ENCODE measurements at regions not wholly inside any gene's neighbourhood (a gene's known extent, or its start where the extent isn't known, plus 50 kb on each side); places are given as distances from the start of the nearest gene placed in this dataset.

- no peak for DNase-seq (ENCODE audit: low read depth in 2 of 2)
Measured at GRCh38 chr5:4294878-4295277, 699.2 kb downstream of the IRX1 start.

GRCh38 chr5:4295663-4296339 lies 700.2 kb downstream of the IRX1 start:
- DNase-seq (ENCODE audit: low read depth in 2 of 2): no peak

GRCh38 chr5:4306057-4306456 lies 710.4 kb downstream of the IRX1 start:
- no peak for DNase-seq (ENCODE audit: low read depth in 2 of 2)

DNA sequence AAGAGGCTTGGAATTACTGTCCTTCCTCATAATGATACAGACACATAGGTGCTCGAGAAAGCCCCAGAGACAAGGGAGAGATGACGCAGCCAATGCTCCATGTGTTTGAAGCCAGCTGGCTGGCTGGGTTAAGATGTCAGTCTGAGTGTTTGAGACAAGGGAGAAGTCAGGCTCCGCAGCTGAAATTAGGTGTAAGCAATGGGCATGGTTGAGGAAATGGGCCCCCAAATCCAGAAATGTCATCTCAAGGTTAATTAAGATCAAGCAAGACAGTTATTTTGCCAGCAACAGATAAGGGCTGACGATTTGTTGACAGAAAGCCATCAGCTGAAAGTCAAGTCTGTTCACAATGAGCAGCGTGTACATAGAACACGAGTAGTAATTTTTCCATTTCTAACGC lies 713.4 kb downstream of the IRX1 start:
- DNase-seq (ENCODE audit: low read depth in 2 of 2): no peak

- DNase-seq (ENCODE audit: low read depth in 2 of 2): no peak
Measured at GRCh38 chr5:4313138-4313537, 717.5 kb downstream of the IRX1 start.

DNA sequence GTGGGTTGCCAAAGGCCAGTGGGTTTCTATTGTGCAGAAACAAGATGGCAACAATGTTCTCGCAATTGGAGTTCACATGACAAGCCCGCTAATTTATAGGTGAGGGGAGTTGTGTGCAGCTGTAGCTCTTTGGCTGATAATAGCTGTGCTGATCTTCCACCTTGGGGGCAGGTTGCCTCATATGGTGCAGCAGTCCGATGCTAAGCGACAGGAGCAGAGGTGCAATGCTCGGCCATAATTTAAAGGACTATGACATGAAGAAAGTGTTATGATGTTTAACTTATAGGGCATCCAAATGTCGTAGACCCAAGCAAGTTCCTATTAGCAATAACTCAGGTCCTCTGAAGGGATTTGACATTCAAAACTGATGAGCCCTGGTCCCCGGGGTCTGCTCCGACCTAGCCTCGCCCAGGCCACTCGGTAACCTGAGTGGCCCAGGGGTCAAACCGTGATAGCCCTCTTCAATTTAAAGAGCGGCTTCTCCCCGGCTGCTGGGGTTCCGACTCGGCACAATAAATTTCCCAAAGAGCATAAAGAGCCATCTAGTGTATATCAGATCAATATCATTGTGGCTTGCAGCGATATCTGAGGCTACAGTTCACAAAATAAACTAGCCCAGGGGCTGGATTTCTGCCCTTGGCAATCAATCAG lies 724.0 kb downstream of the IRX1 start:
- no peak for DNase-seq (ENCODE audit: low read depth in 2 of 2)

DNA sequence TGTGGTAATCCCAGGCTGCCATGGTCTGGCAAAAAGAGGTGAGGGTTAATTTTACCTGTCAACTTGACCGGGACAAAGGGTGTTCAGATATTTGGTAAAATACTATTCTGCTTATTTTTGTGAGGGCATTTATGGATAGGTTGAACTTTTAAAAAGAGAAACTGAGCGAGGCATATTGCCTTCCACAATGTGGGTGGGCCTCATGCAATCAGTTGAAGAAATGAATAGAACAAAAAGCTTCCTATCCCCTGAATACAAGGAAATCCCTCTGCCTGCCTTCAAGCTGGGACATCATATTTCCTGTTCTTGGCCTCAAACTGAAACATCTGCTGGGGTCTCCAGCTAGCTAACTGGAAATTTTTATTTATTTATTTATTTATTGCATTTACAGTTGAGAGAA lies 734.7 kb downstream of the IRX1 start:
- no peak for DNase-seq (ENCODE audit: low read depth in 2 of 2)

- DNase-seq (ENCODE audit: low read depth in 2 of 2): no peak
Measured at GRCh38 chr5:4335078-4335477, 739.4 kb downstream of the IRX1 start.

DNA sequence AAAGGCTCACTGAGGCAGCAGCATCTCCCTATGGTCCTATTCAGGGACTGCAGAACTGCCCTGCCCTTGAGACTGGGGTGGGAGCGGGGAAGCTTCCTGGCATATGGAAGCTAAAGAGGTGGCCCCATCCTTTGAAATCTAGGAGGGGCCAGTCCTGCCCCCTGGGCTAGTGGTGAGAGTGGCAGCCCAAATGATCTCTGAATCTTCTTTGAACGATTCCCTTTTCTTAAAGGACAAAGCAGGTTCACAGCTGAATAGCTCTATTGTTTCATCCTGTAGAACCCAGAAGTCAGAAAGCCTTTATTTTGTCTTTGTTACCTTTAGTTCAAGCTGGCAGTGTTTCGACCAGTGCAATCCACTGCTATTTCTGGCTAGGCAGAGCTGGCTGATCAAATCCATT lies 741.9 kb downstream of the IRX1 start:
- no peak for DNase-seq (ENCODE audit: low read depth in 2 of 2)

DNA sequence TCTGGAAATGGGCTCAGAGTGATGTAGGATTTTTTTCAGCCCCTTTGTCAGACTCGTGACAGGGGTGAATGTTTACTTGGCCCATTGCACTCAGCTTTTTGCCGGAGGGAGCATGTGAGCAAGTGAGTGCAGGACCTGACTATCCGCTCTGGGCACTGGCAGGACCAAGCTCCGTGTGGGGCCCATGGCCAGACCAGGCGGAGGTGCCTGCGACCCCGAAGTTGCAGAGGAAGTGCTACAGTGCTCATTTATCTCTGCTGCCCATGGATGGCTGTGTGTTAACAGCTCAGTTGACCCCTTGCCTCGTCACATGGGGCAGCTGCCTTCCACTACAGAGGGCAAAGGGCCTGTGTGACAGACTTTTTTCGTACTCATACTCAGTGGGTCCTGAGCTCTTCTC lies 744.3 kb downstream of the IRX1 start:
- DNase-seq (ENCODE audit: low read depth in 2 of 2): no peak

DNA sequence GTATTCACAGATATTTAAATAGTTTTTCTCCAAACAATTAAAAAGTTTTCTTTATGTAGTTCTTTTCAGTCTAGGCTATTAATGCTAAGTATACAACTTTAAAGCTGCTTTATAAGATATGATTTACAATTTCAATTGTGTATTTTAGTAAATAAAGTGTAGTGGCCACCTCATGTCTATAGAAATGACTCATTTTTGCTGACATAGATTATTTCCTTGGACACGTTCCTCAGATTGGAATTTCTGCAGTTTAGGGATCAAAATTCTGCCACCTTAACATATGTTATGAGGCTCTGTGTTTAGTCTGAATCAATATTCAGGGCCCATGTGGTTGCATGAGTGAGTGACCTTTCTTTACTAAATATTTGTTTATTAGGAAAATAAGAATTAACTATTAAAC lies 750.2 kb downstream of the IRX1 start:
- DNase-seq (ENCODE audit: low read depth in 2 of 2): no peak

GRCh38 chr5:4348423-4348822 lies 752.8 kb downstream of the IRX1 start:
- DNase-seq (ENCODE audit: low read depth in 2 of 2): no peak

DNA sequence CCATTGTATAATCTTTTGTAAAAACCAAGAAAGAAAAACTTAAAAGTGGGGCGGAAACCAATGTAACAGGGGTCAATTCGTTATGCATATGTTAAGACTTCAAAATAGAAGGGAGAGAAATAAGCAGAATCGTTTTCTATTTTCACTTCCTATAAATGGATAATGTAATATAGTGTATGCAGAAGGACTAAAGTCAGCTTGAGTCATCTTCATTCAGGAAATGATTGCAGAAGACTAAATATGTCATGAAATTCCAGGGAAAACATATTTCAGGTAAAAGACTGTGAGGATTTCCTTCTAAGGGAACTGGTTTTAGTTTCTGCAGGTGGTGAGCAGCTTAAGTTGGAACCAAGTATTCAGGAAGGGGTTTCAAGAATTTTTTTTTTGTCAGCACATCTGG lies 753.3 kb downstream of the IRX1 start:
- DNase-seq (ENCODE audit: low read depth in 2 of 2): no peak

DNA sequence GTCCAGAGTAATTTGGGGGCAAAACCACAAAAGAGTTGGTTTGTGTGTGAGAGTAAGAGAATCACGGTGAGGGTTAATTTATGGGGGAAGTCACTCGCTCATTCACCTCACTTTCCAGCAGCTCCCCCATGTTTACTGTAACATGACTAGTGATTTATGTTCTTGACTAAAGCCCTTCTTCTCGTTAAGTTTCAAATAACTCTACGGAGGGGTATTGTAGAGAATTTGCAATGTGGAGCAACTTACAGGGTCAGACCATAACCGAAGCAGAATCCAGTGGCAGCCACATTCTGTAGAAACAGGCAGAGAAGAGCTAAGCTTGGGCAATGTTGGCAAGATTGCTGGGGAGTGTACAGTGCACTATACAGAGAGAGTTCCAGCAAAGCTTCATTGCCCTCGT lies 760.6 kb downstream of the IRX1 start:
- no peak for DNase-seq (ENCODE audit: low read depth in 2 of 2)

DNA sequence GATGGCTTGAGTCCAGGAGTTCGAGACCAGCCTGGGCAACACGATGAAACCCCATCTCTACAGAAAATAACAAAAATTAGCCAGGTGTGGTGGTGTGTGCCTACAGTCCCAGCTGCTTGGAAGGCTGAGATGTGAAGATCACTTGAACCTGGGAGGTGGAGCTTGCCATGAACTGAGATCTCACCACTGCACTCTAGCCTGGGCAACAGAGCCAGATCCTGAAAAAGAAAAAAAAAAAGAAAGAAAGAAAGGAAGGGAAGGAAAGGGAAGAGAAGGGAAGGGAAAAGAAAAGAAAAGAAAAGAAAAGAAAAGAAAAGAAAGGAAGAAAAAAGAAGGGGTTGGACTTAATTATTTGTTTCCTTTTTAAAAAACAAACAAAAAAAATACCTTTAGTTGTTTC lies 764.2 kb downstream of the IRX1 start:
- DNase-seq (ENCODE audit: low read depth in 2 of 2): no peak

GRCh38 chr5:4361753-4362152 lies 766.1 kb downstream of the IRX1 start:
- DNase-seq (ENCODE audit: low read depth in 2 of 2): no peak

GRCh38 chr5:4362411-4362810 lies 766.8 kb downstream of the IRX1 start:
- DNase-seq (ENCODE audit: low read depth in 2 of 2): no peak

DNA sequence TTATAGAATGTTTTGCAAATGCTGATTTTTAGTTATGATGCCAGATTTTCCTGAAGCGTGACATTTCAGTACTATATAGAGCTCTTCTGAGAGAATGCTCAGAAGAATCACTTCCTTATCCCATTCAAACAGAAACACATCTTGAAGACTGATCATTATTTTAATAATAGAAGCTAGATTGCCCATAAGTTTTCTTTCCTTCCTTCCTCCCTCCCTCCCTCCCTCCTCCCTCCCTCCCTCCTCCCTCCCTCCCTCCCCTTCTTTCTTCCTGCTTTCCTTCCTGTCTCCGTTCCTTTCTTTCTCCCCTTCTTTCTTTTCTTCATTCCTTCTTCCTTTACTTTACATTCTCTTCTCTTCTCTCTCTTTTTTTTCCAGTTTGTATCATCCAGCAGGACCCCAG lies 767.4 kb downstream of the IRX1 start:
- no peak for DNase-seq (ENCODE audit: low read depth in 2 of 2)

- no peak for DNase-seq (ENCODE audit: low read depth in 2 of 2)
Measured at GRCh38 chr5:4366628-4367027, 771.0 kb downstream of the IRX1 start.

DNA sequence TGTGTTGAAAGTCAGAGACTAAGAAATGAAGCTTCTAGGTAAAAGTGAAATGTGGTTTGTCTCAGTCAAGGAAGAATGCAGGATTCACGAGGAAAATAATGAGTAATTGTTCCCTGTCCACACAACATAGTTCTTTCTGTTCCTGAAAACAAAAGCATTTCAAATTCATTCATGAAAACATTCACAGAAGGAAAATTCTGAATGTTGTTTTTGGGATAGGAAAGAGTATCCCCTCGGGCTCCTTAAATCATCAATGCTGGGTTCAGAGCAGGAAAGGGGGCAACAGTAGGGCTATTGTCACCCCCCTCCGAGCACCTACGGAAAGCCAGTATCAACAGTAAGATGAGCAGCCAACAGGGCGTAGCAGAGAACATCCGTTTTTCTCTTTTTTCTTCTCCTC lies 769.9 kb upstream of the ADAMTS16 start:
- no peak for DNase-seq (ENCODE audit: low read depth in 2 of 2)

GRCh38 chr5:4372481-4372880 lies 767.6 kb upstream of the ADAMTS16 start:
- DNase-seq (ENCODE audit: low read depth in 2 of 2): no peak

GRCh38 chr5:4373051-4373820 lies 766.9 kb upstream of the ADAMTS16 start:
- DNase-seq (ENCODE audit: low read depth in 2 of 2): no peak

DNA sequence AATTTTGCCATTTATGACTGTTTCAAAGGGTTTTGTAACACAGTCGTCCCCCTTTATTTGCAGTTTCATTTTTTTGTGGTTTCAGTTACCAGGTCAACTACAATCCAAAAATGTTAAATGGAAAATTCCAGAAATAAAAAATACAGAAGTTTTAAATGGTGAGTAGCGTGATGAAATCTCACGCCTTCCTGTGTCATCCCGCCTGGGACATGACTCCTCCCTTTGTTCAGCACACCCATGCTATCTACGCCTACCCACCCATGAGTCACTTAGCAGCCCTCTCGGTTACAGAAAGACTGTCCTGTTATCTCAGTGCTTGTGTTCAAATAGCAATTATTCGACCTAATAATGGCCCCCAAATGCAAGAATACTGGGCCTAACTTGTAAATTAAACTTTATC lies 765.3 kb upstream of the ADAMTS16 start:
- DNase-seq (ENCODE audit: low read depth in 2 of 2): no peak
